ENCODE measurements at regions not wholly inside any gene's neighbourhood (a gene's known extent, or its start where the extent isn't known, plus 50 kb on each side); places are given as distances from the start of the nearest gene placed in this dataset.
A peak's percentile ranks its signal among the peaks of the same experiment; 100 is the strongest.

GRCh38 chr14:53896726-53897125, 59.9 kb downstream of the BMP4 start:
- H3K4me3 ChIP-seq = no peak overlapping the region
- H3K27ac ChIP-seq = no peak overlapping the region

GRCh38 chr14:53894456-53894855, 62.2 kb downstream of the BMP4 start:
- Histone ChIP-seq H3K27ac (no peak overlapping the region), H3K4me3 (no peak overlapping the region)

- no peak overlapping the region for H3K27ac ChIP-seq
- H3K4me3 ChIP-seq = no peak overlapping the region
These were observed 63.3 kb downstream of the BMP4 start for GRCh38 chr14:53893374-53893773.

GRCh38 chr14:53890611-53891101, 66.0 kb downstream of the BMP4 start:
- no peak overlapping the region for H3K4me3 ChIP-seq

GRCh38 chr14:53888535-53889386, 67.9 kb downstream of the BMP4 start:
- Histone ChIP-seq H3K27ac (no peak overlapping the region), H3K4me3 (no peak overlapping the region)

More at GRCh38 chr14:53890611-53891101, 66.0 kb downstream of the BMP4 start:
- H3K27ac ChIP-seq = no peak overlapping the region

- Histone ChIP-seq H3K4me3 (no peak overlapping the region), H3K27ac (no peak overlapping the region)
These were observed 71.4 kb downstream of the BMP4 start for GRCh38 chr14:53885136-53885640.

- H3K4me3 ChIP-seq = no peak overlapping the region
These were observed 72.0 kb downstream of the BMP4 start for GRCh38 chr14:53884601-53885000.

GRCh38 chr14:53883739-53884138, 72.9 kb downstream of the BMP4 start:
- no peak overlapping the region for H3K27ac ChIP-seq
- no peak overlapping the region for H3K4me3 ChIP-seq

More at GRCh38 chr14:53884601-53885000, 72.0 kb downstream of the BMP4 start:
- no peak overlapping the region for H3K27ac ChIP-seq

GRCh38 chr14:53882684-53883083, 73.9 kb downstream of the BMP4 start:
- no peak overlapping the region for H3K27ac ChIP-seq
- no peak overlapping the region for H3K4me3 ChIP-seq

GRCh38 chr14:53881921-53882320, 74.7 kb downstream of the BMP4 start:
- Histone ChIP-seq H3K27ac (no peak overlapping the region), H3K4me3 (no peak overlapping the region)

GRCh38 chr14:53881161-53881871, 75.3 kb downstream of the BMP4 start:
- no peak overlapping the region for H3K4me3 ChIP-seq
- peak overlapping the region in 1 of 21 experiments; percentile 1 for H3K27ac ChIP-seq

- no peak overlapping the region for H3K4me3 ChIP-seq
- H3K27ac ChIP-seq = no peak overlapping the region
These were observed 75.9 kb downstream of the BMP4 start for GRCh38 chr14:53880761-53881160.

- H3K27ac ChIP-seq = no peak overlapping the region
- no peak overlapping the region for H3K4me3 ChIP-seq
These were observed 76.9 kb downstream of the BMP4 start for GRCh38 chr14:53879747-53880146.

- H3K4me3 ChIP-seq = no peak overlapping the region
- H3K27ac ChIP-seq = no peak overlapping the region
These were observed 77.5 kb downstream of the BMP4 start for GRCh38 chr14:53879022-53879686.

GRCh38 chr14:53875324-53875897, 81.2 kb downstream of the BMP4 start:
- Histone ChIP-seq H3K27ac (peak overlapping the region in 2 of 21 experiments; percentile 8 to 59), H3K4me3 (no peak overlapping the region)

GRCh38 chr14:53874704-53875103, 81.9 kb downstream of the BMP4 start:
- H3K4me3 ChIP-seq = no peak overlapping the region
- peak overlapping the region in 2 of 21 experiments; percentile 25 to 59 for H3K27ac ChIP-seq

GRCh38 chr14:53872681-53873089, 83.9 kb downstream of the BMP4 start:
- Histone ChIP-seq H3K4me3 (no peak overlapping the region), H3K27ac (no peak overlapping the region)

GRCh38 chr14:53871951-53872350, 84.7 kb downstream of the BMP4 start:
- no peak overlapping the region for H3K4me3 ChIP-seq
- no peak overlapping the region for H3K27ac ChIP-seq

- Histone ChIP-seq H3K27ac (no peak overlapping the region), H3K4me3 (no peak overlapping the region)
These were observed 85.6 kb downstream of the BMP4 start for GRCh38 chr14:53871011-53871410.

- Histone ChIP-seq H3K27ac (no peak overlapping the region), H3K4me3 (no peak overlapping the region)
These were observed 90.9 kb downstream of the BMP4 start for GRCh38 chr14:53865711-53866110.

Data from skin epidermis (tissue), 12 donors.